ENCODE measurements at regions not wholly inside any gene's neighbourhood (a gene's known extent, or its start where the extent isn't known, plus 50 kb on each side); places are given as distances from the start of the nearest gene placed in this dataset.
"Not testable (repeated sequence)": the region's sequence is repeated elsewhere in the genome, so short reads cannot be mapped to it uniquely, and the experiment has no call there.

- Mint-ChIP-seq H3K27me3 (peaks cover 9% of the 10 kb centered on the region), H3K4me3 (no peak overlapping the region), H3K27ac (no peak overlapping the region), H3K4me1 (no peaks in the 10 kb centered on the region), H3K36me3 (no peaks in the 10 kb centered on the region), H3K9me3 (no peaks in the 10 kb centered on the region)
- no peak for DNase-seq
- CTCF ChIA-PET: no interaction called here
These were observed 146.5 kb downstream of the MAIP1 start for GRCh38 chr2:200101922-200102321.

- CTCF ChIA-PET: no interaction called here
- H3K36me3 Mint-ChIP-seq: no peaks in the 10 kb centered on the region
- H3K27me3 Mint-ChIP-seq: peaks cover 9% of the 10 kb centered on the region
- no peak overlapping the region for H3K4me3 Mint-ChIP-seq
- no peaks in the 10 kb centered on the region for H3K4me1 Mint-ChIP-seq
- no peak overlapping the region for H3K27ac Mint-ChIP-seq
- H3K9me3 Mint-ChIP-seq: no peaks in the 10 kb centered on the region
- no peak for DNase-seq
These were observed 147.6 kb downstream of the MAIP1 start for GRCh38 chr2:200102971-200103370.

- Mint-ChIP-seq H3K27me3 (peaks cover 8% of the 10 kb centered on the region), H3K36me3 (no peaks in the 10 kb centered on the region), H3K27ac (no peak overlapping the region), H3K9me3 (no peaks in the 10 kb centered on the region), H3K4me1 (no peaks in the 10 kb centered on the region), H3K4me3 (no peak overlapping the region)
- CTCF ChIA-PET: no interaction called here
- DNase-seq: no peak
These were observed 148.6 kb downstream of the MAIP1 start for GRCh38 chr2:200104015-200104414.

- Mint-ChIP-seq H3K4me1 (no peaks in the 10 kb centered on the region), H3K36me3 (no peaks in the 10 kb centered on the region), H3K4me3 (no peak overlapping the region), H3K27ac (no peak overlapping the region), H3K9me3 (no peaks in the 10 kb centered on the region), H3K27me3 (peaks cover 4% of the 10 kb centered on the region)
- CTCF ChIA-PET: no interaction called here
- no peak for DNase-seq
These were observed 152.3 kb downstream of the MAIP1 start for GRCh38 chr2:200107514-200108217.

GRCh38 chr2:200109421-200109820 lies 154.0 kb downstream of the MAIP1 start:
- no peak overlapping the region for H3K4me3 Mint-ChIP-seq
- DNase-seq: no peak
- peaks cover 6% of the 10 kb centered on the region for H3K9me3 Mint-ChIP-seq
- peaks cover 4% of the 10 kb centered on the region for H3K27me3 Mint-ChIP-seq
- H3K27ac Mint-ChIP-seq: no peak overlapping the region
- no peaks in the 10 kb centered on the region for H3K4me1 Mint-ChIP-seq
- H3K36me3 Mint-ChIP-seq: no peaks in the 10 kb centered on the region
- CTCF ChIA-PET: no interaction called here

- Mint-ChIP-seq H3K9me3 (peaks cover 6% of the 10 kb centered on the region), H3K36me3 (no peaks in the 10 kb centered on the region), H3K27me3 (peaks cover 8% of the 10 kb centered on the region), H3K27ac (no peak overlapping the region), H3K4me1 (no peaks in the 10 kb centered on the region), H3K4me3 (no peak overlapping the region)
- CTCF ChIA-PET: no interaction called here
- DNase-seq: no peak
These were observed 155.0 kb downstream of the MAIP1 start for GRCh38 chr2:200110381-200110780.

- DNase-seq, H3K4me1 Mint-ChIP-seq, CTCF ChIA-PET, H3K27ac Mint-ChIP-seq, H3K9me3 Mint-ChIP-seq, H3K36me3 Mint-ChIP-seq, H3K4me3 Mint-ChIP-seq: not testable (repeated sequence)
- peaks cover 15% of the 10 kb centered on the region for H3K27me3 Mint-ChIP-seq
These were observed 157.8 kb downstream of the MAIP1 start for GRCh38 chr2:200113016-200113799.

GRCh38 chr2:200119236-200119635 lies 163.9 kb downstream of the MAIP1 start:
- no peak overlapping the region for H3K4me3 Mint-ChIP-seq
- peaks cover 11% of the 10 kb centered on the region for H3K27me3 Mint-ChIP-seq
- peaks cover 3% of the 10 kb centered on the region for H3K9me3 Mint-ChIP-seq
- no peaks in the 10 kb centered on the region for H3K4me1 Mint-ChIP-seq
- no peak for DNase-seq
- no peak overlapping the region for H3K27ac Mint-ChIP-seq
- H3K36me3 Mint-ChIP-seq: no peaks in the 10 kb centered on the region
- CTCF ChIA-PET: no interaction called here

GRCh38 chr2:200121931-200122330 lies 166.5 kb downstream of the MAIP1 start:
- peaks cover 3% of the 10 kb centered on the region for H3K9me3 Mint-ChIP-seq
- peaks cover 6% of the 10 kb centered on the region for H3K27me3 Mint-ChIP-seq
- DNase-seq: no peak
- no peak overlapping the region for H3K4me3 Mint-ChIP-seq
- no peaks in the 10 kb centered on the region for H3K36me3 Mint-ChIP-seq
- no peak overlapping the region for H3K27ac Mint-ChIP-seq
- H3K4me1 Mint-ChIP-seq: no peaks in the 10 kb centered on the region
- CTCF ChIA-PET: interaction anchor here (0.7 kb wide), 1 partner anchor 8 kb away, joined by 3 read pairs; no protein-coding TSS in a partner anchor

GRCh38 chr2:200122683-200123082 lies 167.3 kb downstream of the MAIP1 start:
- H3K9me3 Mint-ChIP-seq: peaks cover 3% of the 10 kb centered on the region
- no peaks in the 10 kb centered on the region for H3K36me3 Mint-ChIP-seq
- no peak overlapping the region for H3K4me3 Mint-ChIP-seq
- DNase-seq: no peak
- CTCF ChIA-PET: no interaction called here
- peaks cover 4% of the 10 kb centered on the region for H3K27me3 Mint-ChIP-seq
- no peaks in the 10 kb centered on the region for H3K4me1 Mint-ChIP-seq
- H3K27ac Mint-ChIP-seq: no peak overlapping the region

- H3K27ac Mint-ChIP-seq, H3K36me3 Mint-ChIP-seq, H3K9me3 Mint-ChIP-seq, H3K27me3 Mint-ChIP-seq, DNase-seq, H3K4me1 Mint-ChIP-seq, H3K4me3 Mint-ChIP-seq, CTCF ChIA-PET: not testable (repeated sequence)
These were observed 169.4 kb downstream of the MAIP1 start for GRCh38 chr2:200124665-200125368.

- H3K36me3 Mint-ChIP-seq: no peaks in the 10 kb centered on the region
- H3K27ac Mint-ChIP-seq: no peak overlapping the region
- no peak for DNase-seq
- H3K9me3 Mint-ChIP-seq: no peaks in the 10 kb centered on the region
- CTCF ChIA-PET: no interaction called here
- H3K4me1 Mint-ChIP-seq: no peaks in the 10 kb centered on the region
- no peak overlapping the region for H3K4me3 Mint-ChIP-seq
- no peaks in the 10 kb centered on the region for H3K27me3 Mint-ChIP-seq
These were observed 170.3 kb downstream of the MAIP1 start for GRCh38 chr2:200125444-200126284.

GRCh38 chr2:200126285-200126670 lies 170.9 kb downstream of the MAIP1 start:
- H3K4me3 Mint-ChIP-seq, DNase-seq, H3K27me3 Mint-ChIP-seq, H3K4me1 Mint-ChIP-seq, H3K27ac Mint-ChIP-seq, H3K9me3 Mint-ChIP-seq, H3K36me3 Mint-ChIP-seq, CTCF ChIA-PET: not testable (repeated sequence)

GRCh38 chr2:200126680-200127079 lies 171.3 kb downstream of the MAIP1 start:
- H3K27me3 Mint-ChIP-seq, H3K27ac Mint-ChIP-seq, H3K4me3 Mint-ChIP-seq, DNase-seq, H3K9me3 Mint-ChIP-seq, H3K4me1 Mint-ChIP-seq, H3K36me3 Mint-ChIP-seq, CTCF ChIA-PET: not testable (repeated sequence)

Data from activated naive CD4-positive, alpha-beta T cell treated with anti-CD3 and anti-CD28 coated beads, Interleukin-2, amount 10 ng/mL, durations not matched to agents 7 days and 5 days (primary cell).